ENCODE measurements at regions not wholly inside any gene's neighbourhood (a gene's known extent, or its start where the extent isn't known, plus 50 kb on each side); places are given as distances from the start of the nearest gene placed in this dataset.

- Histone ChIP-seq H3K4me2 (no peak overlapping the region), H3K4me1 (ENCODE audit: insufficient read depth) (no peaks in the 10 kb centered on the region), H3K27ac (no peak overlapping the region), H3K9me3 (ENCODE audit: low read depth) (no peaks in the 10 kb centered on the region), H3K79me2 (no peaks in the 10 kb centered on the region), H3K27me3 (no peaks in the 10 kb centered on the region), H4K20me1 (ENCODE audit: insufficient read depth, poor library complexity, severe bottlenecking) (no peaks in the 10 kb centered on the region), H2AFZ (no peak overlapping the region), H3K4me3 (no peak overlapping the region), H3K36me3 (replicated peaks; ENCODE audit: insufficient read depth, low read depth) (no peaks in the 10 kb centered on the region), H3K9me2 (replicated peaks; ENCODE audit: insufficient read depth) (no peaks in the 10 kb centered on the region)
- TF ChIP-seq CTCF (IDR thresholded peaks at IDR 0.05; ENCODE audit: poor library complexity) (no peak), EZH2 (IDR thresholded peaks at IDR 0.05; ENCODE audit: borderline replicate concordance) (no peak), EZH2phosphoT487 (IDR thresholded peaks at IDR 0.05; ENCODE audit: low read depth, severe bottlenecking, unreplicated experiment) (no peak)
- no peak for DNase-seq (ENCODE audit: low spot score)
- 95% methylated on average over 28 of the region's 28 CpGs for WGBS (ENCODE audit: low lambda C conversion rate, missing lambda C conversion rate)
These were observed 82.1 kb upstream of the SHISA3 start for GRCh38 chr4:42315231-42315630.

- Histone ChIP-seq H4K20me1 (ENCODE audit: insufficient read depth, poor library complexity, severe bottlenecking) (no peaks in the 10 kb centered on the region), H3K4me2 (no peak overlapping the region), H3K4me1 (ENCODE audit: insufficient read depth) (no peaks in the 10 kb centered on the region), H3K4me3 (no peak overlapping the region), H3K9me2 (replicated peaks; ENCODE audit: insufficient read depth) (no peaks in the 10 kb centered on the region), H3K36me3 (replicated peaks; ENCODE audit: insufficient read depth, low read depth) (no peaks in the 10 kb centered on the region), H3K79me2 (no peaks in the 10 kb centered on the region), H3K27ac (no peak overlapping the region), H3K9me3 (ENCODE audit: low read depth) (no peaks in the 10 kb centered on the region), H3K27me3 (no peaks in the 10 kb centered on the region), H2AFZ (no peak overlapping the region)
- TF ChIP-seq EZH2 (IDR thresholded peaks at IDR 0.05; ENCODE audit: borderline replicate concordance) (no peak), EZH2phosphoT487 (IDR thresholded peaks at IDR 0.05; ENCODE audit: low read depth, severe bottlenecking, unreplicated experiment) (no peak), CTCF (IDR thresholded peaks at IDR 0.05; ENCODE audit: poor library complexity) (no peak)
- no peak for DNase-seq (ENCODE audit: low spot score)
- 80% methylated on average over 10 of the region's 10 CpGs for WGBS (ENCODE audit: low lambda C conversion rate, missing lambda C conversion rate)
These were observed 76.4 kb upstream of the SHISA3 start for GRCh38 chr4:42320822-42321388.

- H3K27ac ChIP-seq: no peak overlapping the region
- TF ChIP-seq CTCF (IDR thresholded peaks at IDR 0.05; ENCODE audit: poor library complexity) (no peak), EZH2phosphoT487 (IDR thresholded peaks at IDR 0.05; ENCODE audit: low read depth, severe bottlenecking, unreplicated experiment) (no peak), EZH2 (IDR thresholded peaks at IDR 0.05; ENCODE audit: borderline replicate concordance) (no peak)
These were observed 71.2 kb upstream of the SHISA3 start for GRCh38 chr4:42326040-42326439.

More at GRCh38 chr4:42326040-42326439, 71.2 kb upstream of the SHISA3 start:
- Histone ChIP-seq H3K79me2 (no peaks in the 10 kb centered on the region), H3K27me3 (no peaks in the 10 kb centered on the region), H3K9me3 (ENCODE audit: low read depth) (no peaks in the 10 kb centered on the region), H2AFZ (no peak overlapping the region), H3K4me3 (no peak overlapping the region), H3K36me3 (replicated peaks; ENCODE audit: insufficient read depth, low read depth) (no peaks in the 10 kb centered on the region), H3K4me1 (ENCODE audit: insufficient read depth) (no peaks in the 10 kb centered on the region), H4K20me1 (ENCODE audit: insufficient read depth, poor library complexity, severe bottlenecking) (no peaks in the 10 kb centered on the region), H3K9me2 (replicated peaks; ENCODE audit: insufficient read depth) (no peaks in the 10 kb centered on the region), H3K4me2 (no peak overlapping the region)
- DNase-seq (ENCODE audit: low spot score): no peak
- WGBS (ENCODE audit: low lambda C conversion rate, missing lambda C conversion rate): 90% methylated on average over 5 of the region's 5 CpGs
